ENCODE measurements at regions not wholly inside any gene's neighbourhood (a gene's known extent, or its start where the extent isn't known, plus 50 kb on each side); places are given as distances from the start of the nearest gene placed in this dataset.

DNA sequence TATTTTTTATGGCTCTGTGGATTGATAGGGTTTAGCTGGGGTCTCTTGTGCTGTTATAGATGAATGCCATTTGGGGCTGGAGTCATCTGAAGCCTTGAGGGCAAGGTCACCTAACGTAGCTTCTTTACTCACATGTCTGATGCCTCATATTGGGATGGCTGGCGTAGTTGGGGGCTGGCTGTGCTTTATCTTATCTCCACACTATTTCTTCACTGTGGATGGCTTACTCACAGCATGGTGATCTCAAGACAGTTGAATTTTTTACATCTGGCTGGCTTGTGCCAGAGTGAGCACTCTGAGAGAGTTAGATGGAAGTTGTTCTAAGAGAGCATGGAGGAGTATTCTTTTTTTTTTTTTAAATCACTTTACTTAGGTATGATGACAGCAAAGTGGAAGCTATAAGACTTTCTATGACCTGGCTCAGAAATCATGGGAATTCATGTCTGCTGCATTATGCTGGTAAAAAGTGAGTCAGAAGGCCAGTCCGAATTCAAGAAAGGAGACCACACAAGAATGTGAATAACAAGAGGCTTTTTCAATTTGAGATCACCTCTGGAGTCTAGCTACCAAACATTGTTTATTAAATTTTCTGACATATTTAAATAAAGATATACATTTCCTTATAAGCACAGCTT is 252.4 kb upstream of the TPK1 start:
- Histone ChIP-seq H3K9me2 (ENCODE audit: insufficient read depth, low read length) (no peaks in the 10 kb centered on the region), H3K27me3 (ENCODE audit: insufficient read depth, low read depth, low read length) (no peaks in the 10 kb centered on the region), H3K27ac (ENCODE audit: low read length) (no peak overlapping the region), H4K20me1 (ENCODE audit: insufficient read depth) (no peaks in the 10 kb centered on the region), H2AFZ (ENCODE audit: low read depth, low read length) (no peak overlapping the region), H3K4me3 (ENCODE audit: low read length) (no peak overlapping the region), H3F3A (ENCODE audit: insufficient read depth, low read length, poor library complexity, severe bottlenecking) (no peaks in the 10 kb centered on the region), H3K36me3 (ENCODE audit: insufficient read depth, low read length) (no peaks in the 10 kb centered on the region), H3K79me2 (replicated peaks; ENCODE audit: insufficient read depth, low read length) (no peaks in the 10 kb centered on the region), H3K9ac (ENCODE audit: low read length) (no peak overlapping the region), H3K9me3 (ENCODE audit: low read length) (no peaks in the 10 kb centered on the region), H3K4me2 (ENCODE audit: low read length) (no peak overlapping the region)
- TF ChIP-seq EP300 (conservative IDR thresholded peaks at IDR 0.05; ENCODE audit: poor library complexity, severe bottlenecking) (no peak), POLR2AphosphoS5 (IDR thresholded peaks at IDR 0.05) (no peak), EZH2 (IDR thresholded peaks at IDR 0.05; ENCODE audit: borderline replicate concordance, insufficient read depth, low read length, poor library complexity, severe bottlenecking) (no peak), MXI1 (conservative IDR thresholded peaks at IDR 0.05; ENCODE audit: poor library complexity, severe bottlenecking) (no peak), SMC3 (conservative IDR thresholded peaks at IDR 0.05; ENCODE audit: poor library complexity) (no peak), RAD21 (conservative IDR thresholded peaks at IDR 0.05) (no peak)
- TF ChIP-seq, protein P1, sequence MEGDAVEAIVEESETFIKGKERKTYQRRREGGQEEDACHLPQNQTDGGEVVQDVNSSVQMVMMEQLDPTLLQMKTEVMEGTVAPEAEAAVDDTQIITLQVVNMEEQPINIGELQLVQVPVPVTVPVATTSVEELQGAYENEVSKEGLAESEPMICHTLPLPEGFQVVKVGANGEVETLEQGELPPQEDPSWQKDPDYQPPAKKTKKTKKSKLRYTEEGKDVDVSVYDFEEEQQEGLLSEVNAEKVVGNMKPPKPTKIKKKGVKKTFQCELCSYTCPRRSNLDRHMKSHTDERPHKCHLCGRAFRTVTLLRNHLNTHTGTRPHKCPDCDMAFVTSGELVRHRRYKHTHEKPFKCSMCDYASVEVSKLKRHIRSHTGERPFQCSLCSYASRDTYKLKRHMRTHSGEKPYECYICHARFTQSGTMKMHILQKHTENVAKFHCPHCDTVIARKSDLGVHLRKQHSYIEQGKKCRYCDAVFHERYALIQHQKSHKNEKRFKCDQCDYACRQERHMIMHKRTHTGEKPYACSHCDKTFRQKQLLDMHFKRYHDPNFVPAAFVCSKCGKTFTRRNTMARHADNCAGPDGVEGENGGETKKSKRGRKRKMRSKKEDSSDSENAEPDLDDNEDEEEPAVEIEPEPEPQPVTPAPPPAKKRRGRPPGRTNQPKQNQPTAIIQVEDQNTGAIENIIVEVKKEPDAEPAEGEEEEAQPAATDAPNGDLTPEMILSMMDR (IDR thresholded peaks at IDR 0.05; ENCODE audit: poor library complexity, severe bottlenecking): no peak

DNA sequence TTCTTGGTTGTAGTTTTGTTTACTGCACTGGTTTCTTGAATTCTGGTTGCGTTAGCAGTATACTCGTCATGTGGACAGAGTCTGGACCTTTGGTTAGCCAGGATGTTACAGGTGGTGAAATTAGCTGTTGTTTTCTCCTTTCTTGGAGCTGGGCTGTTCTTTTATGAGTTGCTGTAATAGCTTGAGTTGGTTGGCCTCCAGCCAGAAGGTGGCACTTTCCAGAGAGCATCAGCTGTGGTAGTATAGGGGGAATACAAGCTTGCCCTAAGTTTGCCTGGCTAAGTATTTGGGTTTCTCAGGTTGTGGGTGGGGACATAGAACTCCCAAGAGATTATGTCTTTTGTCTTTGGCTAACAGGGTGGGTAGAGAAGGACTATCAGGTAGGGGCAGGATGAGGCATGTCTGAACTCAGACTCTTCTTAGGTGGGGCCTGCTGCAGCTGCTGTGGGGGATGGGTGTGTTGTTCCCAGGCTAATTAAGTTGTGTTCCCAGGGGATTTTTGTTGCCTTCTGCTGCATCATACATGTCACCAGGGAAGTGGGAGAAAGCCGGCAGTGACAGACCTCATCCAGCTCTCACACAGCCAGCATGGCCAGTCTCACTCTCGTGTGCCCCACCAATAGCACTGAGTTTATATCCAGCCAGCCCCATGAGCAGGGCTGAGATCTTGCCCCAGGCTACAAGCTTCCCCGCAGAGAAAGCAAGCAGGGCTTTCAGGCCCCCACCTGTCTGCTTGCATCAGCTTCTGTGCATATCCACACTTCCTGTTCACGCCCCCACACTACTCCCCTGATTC is 246.7 kb upstream of the TPK1 start:
- no peaks in the 10 kb centered on the region for H3K36me3 ChIP-seq (ENCODE audit: insufficient read depth, low read length)
- no peaks in the 10 kb centered on the region for H4K20me1 ChIP-seq (ENCODE audit: insufficient read depth)
- H3K27me3 ChIP-seq (ENCODE audit: insufficient read depth, low read depth, low read length): no peaks in the 10 kb centered on the region
- no peak overlapping the region for H3K4me3 ChIP-seq (ENCODE audit: low read length)
- no peaks in the 10 kb centered on the region for H3F3A ChIP-seq (ENCODE audit: insufficient read depth, low read length, poor library complexity, severe bottlenecking)
- H2AFZ ChIP-seq (ENCODE audit: low read depth, low read length): no peak overlapping the region
- no peaks in the 10 kb centered on the region for H3K79me2 ChIP-seq (replicated peaks; ENCODE audit: insufficient read depth, low read length)
- H3K9ac ChIP-seq (ENCODE audit: low read length): no peak overlapping the region
- no peak overlapping the region for H3K4me2 ChIP-seq (ENCODE audit: low read length)
- H3K9me3 ChIP-seq (ENCODE audit: low read length): no peaks in the 10 kb centered on the region
- H3K27ac ChIP-seq (ENCODE audit: low read length): no peak overlapping the region
- TF ChIP-seq, protein P1 (IDR thresholded peaks at IDR 0.05; ENCODE audit: poor library complexity, severe bottlenecking): no peak
- TF ChIP-seq RAD21 (conservative IDR thresholded peaks at IDR 0.05): no peak
- no peak for TF ChIP-seq POLR2AphosphoS5 (IDR thresholded peaks at IDR 0.05)
- no peak for TF ChIP-seq EZH2 (IDR thresholded peaks at IDR 0.05; ENCODE audit: borderline replicate concordance, insufficient read depth, low read length, poor library complexity, severe bottlenecking)
- TF ChIP-seq SMC3 (conservative IDR thresholded peaks at IDR 0.05; ENCODE audit: poor library complexity): no peak
- no peak for TF ChIP-seq EP300 (conservative IDR thresholded peaks at IDR 0.05; ENCODE audit: poor library complexity, severe bottlenecking)
- H3K9me2 ChIP-seq (ENCODE audit: insufficient read depth, low read length): no peaks in the 10 kb centered on the region

All from neural cell (in vitro differentiated cells).